ENCODE measurements at regions not wholly inside any gene's neighbourhood (a gene's known extent, or its start where the extent isn't known, plus 50 kb on each side); places are given as distances from the start of the nearest gene placed in this dataset.
"Not testable (repeated sequence)": the region's sequence is repeated elsewhere in the genome, so short reads cannot be mapped to it uniquely, and the experiment has no call there.

DNA sequence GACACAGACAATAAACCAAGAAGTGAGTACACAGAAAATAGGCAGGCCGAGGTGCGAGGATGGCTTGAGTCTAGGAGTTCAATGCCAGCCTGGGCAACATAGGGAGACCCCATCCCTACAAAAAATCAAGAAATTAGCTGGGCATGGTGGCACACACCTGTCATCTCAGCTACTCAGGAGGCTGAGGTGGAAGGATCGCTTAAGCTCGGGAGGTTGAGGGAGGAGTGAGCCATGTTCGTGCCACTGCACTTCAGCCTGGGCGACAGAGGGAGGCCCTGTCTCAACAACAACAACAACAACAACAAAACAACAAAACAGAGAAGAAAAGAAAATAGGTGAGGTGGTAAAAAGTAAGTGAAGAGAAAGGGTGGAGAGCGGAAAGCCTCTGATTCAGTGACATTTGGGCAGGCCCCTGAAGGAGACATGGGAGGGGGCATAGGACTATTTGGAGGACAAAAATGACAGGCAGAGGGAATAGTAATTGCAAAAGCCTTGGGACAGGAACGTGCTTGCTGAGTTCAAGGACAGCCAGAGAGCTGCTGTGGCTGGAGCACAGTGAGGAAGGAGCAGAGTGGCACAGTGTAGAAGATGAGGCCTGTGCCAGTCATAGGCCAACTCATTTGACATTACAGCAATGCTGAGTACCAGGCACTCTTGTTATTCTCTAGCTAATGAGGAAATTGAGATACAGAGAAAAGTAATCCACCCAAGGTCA lies 160.6 kb downstream of the VEGFA start:
- 86 to 91% (median 87%) methylated on average over 8 of the region's 8 CpGs for WGBS, 4 donors
- intact Hi-C loops (cut with DNase I): no loop called here

DNA sequence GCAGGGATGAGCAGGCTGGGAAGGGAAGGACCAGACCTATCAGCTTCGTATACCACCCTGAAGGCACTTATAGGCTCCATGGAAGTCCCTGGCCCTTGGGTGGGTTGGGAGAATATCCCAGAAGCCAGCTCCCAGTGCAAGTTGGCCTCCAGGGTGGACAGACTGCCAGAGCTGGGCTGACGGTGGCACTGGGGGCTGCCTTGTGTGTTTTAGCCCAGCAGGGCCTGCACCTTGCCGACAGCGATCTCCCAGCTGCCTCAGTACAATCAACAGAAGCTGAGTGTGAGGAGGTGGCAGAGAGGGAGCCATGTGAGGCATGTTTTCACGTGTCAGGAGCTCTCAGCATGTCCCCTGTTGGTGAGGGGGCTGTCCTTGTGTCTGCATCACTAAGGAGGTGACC lies 159.5 kb downstream of the VEGFA start:
- peaks cover 0 to 10% of the 10 kb centered on the region in 2 donors for H3K4me1 ChIP-seq (replicated peaks in 1 of 2)
- WGBS, 4 donors: 93 to 99% (median 96%) methylated on average over 2 to 5 of the region's 5 CpGs
- no peaks in the 10 kb centered on the region for H3K9me3 ChIP-seq (replicated peaks in 1 of 3)
- intact Hi-C loops (cut with DNase I): no loop called here
- H3K27me3 ChIP-seq: no peaks in the 10 kb centered on the region
- no peak overlapping the region for H3K27ac ChIP-seq
- TF ChIP-seq, protein P1, sequence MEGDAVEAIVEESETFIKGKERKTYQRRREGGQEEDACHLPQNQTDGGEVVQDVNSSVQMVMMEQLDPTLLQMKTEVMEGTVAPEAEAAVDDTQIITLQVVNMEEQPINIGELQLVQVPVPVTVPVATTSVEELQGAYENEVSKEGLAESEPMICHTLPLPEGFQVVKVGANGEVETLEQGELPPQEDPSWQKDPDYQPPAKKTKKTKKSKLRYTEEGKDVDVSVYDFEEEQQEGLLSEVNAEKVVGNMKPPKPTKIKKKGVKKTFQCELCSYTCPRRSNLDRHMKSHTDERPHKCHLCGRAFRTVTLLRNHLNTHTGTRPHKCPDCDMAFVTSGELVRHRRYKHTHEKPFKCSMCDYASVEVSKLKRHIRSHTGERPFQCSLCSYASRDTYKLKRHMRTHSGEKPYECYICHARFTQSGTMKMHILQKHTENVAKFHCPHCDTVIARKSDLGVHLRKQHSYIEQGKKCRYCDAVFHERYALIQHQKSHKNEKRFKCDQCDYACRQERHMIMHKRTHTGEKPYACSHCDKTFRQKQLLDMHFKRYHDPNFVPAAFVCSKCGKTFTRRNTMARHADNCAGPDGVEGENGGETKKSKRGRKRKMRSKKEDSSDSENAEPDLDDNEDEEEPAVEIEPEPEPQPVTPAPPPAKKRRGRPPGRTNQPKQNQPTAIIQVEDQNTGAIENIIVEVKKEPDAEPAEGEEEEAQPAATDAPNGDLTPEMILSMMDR (IDR thresholded peaks at IDR 0.05): no peak
- TF ChIP-seq POLR2A (IDR thresholded peaks at IDR 0.05): no peak
- no peak for DNase-seq
- no peaks in the 10 kb centered on the region for H3K36me3 ChIP-seq (replicated peaks in 1 of 2)
- no peak overlapping the region for H3K4me3 ChIP-seq

More for the DNA sequence above, 160.6 kb downstream of the VEGFA start:
- Histone ChIP-seq H3K36me3 (replicated peaks in 1 of 2) (no peaks in the 10 kb centered on the region), H3K27me3 (no peaks in the 10 kb centered on the region), H3K27ac (no peak overlapping the region), H3K9me3 (replicated peaks in 1 of 3) (no peaks in the 10 kb centered on the region), H3K4me1 (replicated peaks in 1 of 2) (peaks cover 0 to 10% of the 10 kb centered on the region in 2 donors), H3K4me3 (no peak overlapping the region)
- no peak for DNase-seq
- no peak for TF ChIP-seq POLR2A (IDR thresholded peaks at IDR 0.05)
- TF ChIP-seq, protein P1 (IDR thresholded peaks at IDR 0.05): no peak

DNA sequence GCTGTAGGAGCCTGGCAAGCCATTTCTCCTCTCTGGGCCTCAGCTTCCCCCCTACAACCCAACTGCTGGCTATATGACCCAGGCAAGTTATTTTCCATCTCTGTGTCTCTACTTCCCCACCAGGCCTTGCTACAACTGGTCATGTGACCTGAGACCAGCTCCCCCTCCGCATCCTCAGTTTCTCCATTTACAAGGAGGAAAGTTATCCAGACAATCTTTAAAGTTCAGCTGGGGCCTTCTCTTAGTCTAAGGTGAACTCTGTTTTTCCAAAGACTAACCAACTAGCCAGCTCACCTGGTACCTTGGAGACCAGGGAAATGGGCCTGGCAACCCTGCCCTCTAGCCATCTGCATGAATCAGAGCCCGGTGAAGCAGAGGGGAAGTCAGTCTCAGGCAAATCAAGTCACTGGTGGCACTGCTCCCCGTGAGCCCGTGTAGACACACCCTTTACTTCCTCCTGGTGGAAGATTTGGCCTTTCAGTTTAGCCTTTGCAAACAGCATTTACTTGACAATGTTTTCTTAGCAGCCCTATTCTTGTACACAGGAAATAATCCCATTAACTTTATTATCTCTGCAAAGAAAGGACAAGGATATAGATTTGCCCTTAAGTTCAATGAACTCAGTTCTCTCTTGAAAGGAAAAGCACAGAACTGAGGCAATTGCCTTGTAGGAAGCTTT lies 157.7 kb downstream of the VEGFA start:
- H3K9me3 ChIP-seq (replicated peaks in 1 of 3): no peaks in the 10 kb centered on the region
- peaks cover 0 to 21% of the 10 kb centered on the region in 2 donors for H3K4me1 ChIP-seq (replicated peaks in 1 of 2)
- H3K27ac ChIP-seq: peak overlapping the region in 2 of 5 donors; percentile 9 to 40
- no peaks in the 10 kb centered on the region for H3K36me3 ChIP-seq (replicated peaks in 1 of 2)
- WGBS, 4 donors: 48 to 76% (median 55%) methylated on average over 4 of the region's 4 CpGs
- no peak overlapping the region for H3K4me3 ChIP-seq
- intact Hi-C loops (cut with DNase I): no loop called here
- DNase-seq: no peak
- TF ChIP-seq POLR2A (IDR thresholded peaks at IDR 0.05): no peak
- TF ChIP-seq, protein P1 (IDR thresholded peaks at IDR 0.05): no peak
- no peaks in the 10 kb centered on the region for H3K27me3 ChIP-seq

DNA sequence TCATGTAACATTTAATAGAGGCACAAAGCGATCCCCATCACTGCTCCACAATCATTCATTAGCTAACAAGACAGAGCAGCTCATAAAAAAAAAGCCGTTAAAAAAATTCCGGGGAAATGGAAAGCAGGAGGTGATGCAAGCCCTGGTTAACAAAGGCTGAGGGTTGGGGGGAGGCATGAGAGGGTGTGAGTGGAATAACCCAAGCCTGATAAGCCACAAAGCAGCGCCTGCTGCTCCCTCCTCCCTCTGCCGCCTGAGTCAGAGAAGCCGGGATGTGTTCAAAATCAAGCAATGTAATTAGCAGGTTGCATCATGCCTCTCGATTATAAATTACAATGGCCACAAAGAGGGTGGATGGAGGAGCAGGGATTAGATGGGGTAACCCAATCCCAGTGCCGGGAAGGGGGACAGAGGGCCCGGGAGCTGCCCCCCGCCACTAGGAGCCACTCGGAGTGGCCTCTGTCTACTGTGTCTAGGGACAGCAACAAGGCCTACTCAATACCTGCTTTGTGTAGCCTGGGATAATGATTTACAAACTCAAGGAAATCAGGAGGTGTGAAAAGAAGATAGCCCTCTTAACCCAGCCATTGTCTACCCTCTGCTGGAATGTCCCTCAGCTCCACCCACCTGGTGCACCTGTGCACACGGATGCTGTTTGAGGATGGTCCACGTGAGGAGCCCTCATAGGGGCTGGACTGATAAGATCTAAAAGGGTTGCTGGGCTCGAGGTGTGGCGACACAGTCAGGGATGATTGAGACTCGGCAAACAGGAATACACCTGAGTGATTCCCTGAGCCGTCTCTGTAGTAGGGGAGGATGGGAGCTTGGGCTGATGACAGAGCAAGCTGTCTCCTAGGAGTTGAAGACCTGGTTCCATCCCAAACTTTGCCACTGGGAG lies 156.9 kb downstream of the VEGFA start:
- WGBS, 4 donors: 79 to 89% (median 82%) methylated on average over 17 of the region's 17 CpGs
- Histone ChIP-seq H3K27me3 (no peaks in the 10 kb centered on the region), H3K9me3 (replicated peaks in 1 of 3) (no peaks in the 10 kb centered on the region), H3K4me3 (no peak overlapping the region), H3K27ac (peak overlapping the region in 1 of 5 donors; percentile 40), H3K36me3 (replicated peaks in 1 of 2) (no peaks in the 10 kb centered on the region), H3K4me1 (replicated peaks in 1 of 2) (peaks cover 0 to 21% of the 10 kb centered on the region in 2 donors)
- DNase-seq: peak in 2 of 7 donors; percentile 24 to 89
- intact Hi-C loops (cut with DNase I): no loop called here
- TF ChIP-seq, protein P1 (IDR thresholded peaks at IDR 0.05): no peak
- TF ChIP-seq POLR2A (IDR thresholded peaks at IDR 0.05): no peak

DNA sequence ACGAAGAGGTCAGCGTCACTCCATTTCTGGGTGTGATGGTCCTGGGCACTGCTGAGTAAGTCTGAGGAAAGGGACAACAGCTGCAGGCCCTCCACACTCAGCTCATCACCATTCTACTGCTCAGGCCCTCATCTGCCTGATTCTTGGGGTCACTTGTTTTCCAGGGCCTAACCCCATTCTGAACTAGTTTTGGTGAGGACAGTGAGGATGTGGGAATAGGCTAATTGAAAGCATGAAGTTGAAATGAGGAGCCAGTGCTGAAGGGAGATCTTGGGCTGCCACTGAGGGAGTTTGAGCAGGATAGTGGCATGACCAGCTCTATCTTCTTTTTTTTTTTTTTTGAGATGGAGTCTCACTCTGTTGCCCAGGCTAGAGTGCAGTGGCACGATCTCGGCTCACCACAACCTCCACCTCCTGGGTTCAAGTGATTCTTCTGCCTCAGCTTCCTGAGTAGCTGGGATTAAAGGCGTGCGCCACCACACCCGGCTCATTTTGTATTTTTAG lies 155.7 kb downstream of the VEGFA start:
- intact Hi-C loops (cut with DNase I); H3K4me3 ChIP-seq; H3K27me3 ChIP-seq; DNase-seq; H3K9me3 ChIP-seq (replicated peaks in 1 of 3); H3K36me3 ChIP-seq (replicated peaks in 1 of 2): not testable (repeated sequence)
- Histone ChIP-seq H3K27ac (peak overlapping the region in 1 of 5 donors; percentile 40), H3K4me1 (replicated peaks in 1 of 2) (peaks cover 0 to 21% of the 10 kb centered on the region in 2 donors)
- 90 to 98% (median 96%) methylated on average over 6 to 7 of the region's 7 CpGs for WGBS, 4 donors
